ENCODE measurements at regions not wholly inside any gene's neighbourhood (a gene's known extent, or its start where the extent isn't known, plus 50 kb on each side); places are given as distances from the start of the nearest gene placed in this dataset.

DNA sequence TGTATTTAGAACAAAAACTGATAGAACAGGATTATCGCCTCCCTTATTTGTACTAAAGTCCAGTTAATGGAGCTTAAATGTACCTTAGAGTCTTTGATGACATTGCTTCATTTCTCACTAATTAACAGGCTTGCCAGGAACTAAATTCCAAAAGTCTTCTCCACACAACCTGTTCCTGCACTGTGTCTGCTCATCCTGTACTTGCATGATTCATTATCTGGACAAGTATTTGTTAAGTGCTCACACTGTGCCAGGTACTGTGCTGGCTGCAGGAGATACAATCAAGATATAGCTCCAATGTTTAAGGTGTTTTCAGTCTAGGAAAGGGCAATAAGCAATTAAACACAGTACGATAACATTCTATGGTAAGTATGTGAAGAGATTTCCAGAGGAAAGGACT, 485.9 kb upstream of the TENM4 start:
- TF ChIP-seq CTCF (IDR thresholded peaks at IDR 0.05) (no peak), POLR2A (IDR thresholded peaks at IDR 0.05) (no peak)
